ENCODE measurements at regions not wholly inside any gene's neighbourhood (a gene's known extent, or its start where the extent isn't known, plus 50 kb on each side); places are given as distances from the start of the nearest gene placed in this dataset.

- H3K4me3 ChIP-seq = no peak overlapping the region
- DNase-seq (ENCODE audit: low spot score) = no peak
- TF ChIP-seq CTCF (IDR thresholded peaks at IDR 0.05) = no peak
- H3K27ac ChIP-seq = no peak overlapping the region
Measured at GRCh38 chr4:24330172-24330571, 254.2 kb downstream of the DHX15 start.

- DNase-seq (ENCODE audit: low spot score) = no peak
- H3K4me3 ChIP-seq = no peak overlapping the region
- TF ChIP-seq CTCF (IDR thresholded peaks at IDR 0.05) = no peak
- no peak overlapping the region for H3K27ac ChIP-seq
Measured at GRCh38 chr4:24328711-24329110, 255.6 kb downstream of the DHX15 start.

- no peak overlapping the region for H3K4me3 ChIP-seq
- no peak overlapping the region for H3K27ac ChIP-seq
- no peak for TF ChIP-seq CTCF (IDR thresholded peaks at IDR 0.05)
- no peak for DNase-seq (ENCODE audit: low spot score)
Measured at GRCh38 chr4:24328310-24328709, 256.0 kb downstream of the DHX15 start.

- Histone ChIP-seq H3K27ac (no peak overlapping the region), H3K4me3 (no peak overlapping the region)
- DNase-seq (ENCODE audit: low spot score) = no peak
- no peak for TF ChIP-seq CTCF (IDR thresholded peaks at IDR 0.05)
Measured at GRCh38 chr4:24322995-24323394, 261.4 kb downstream of the DHX15 start.

GRCh38 chr4:24322511-24322910, 261.8 kb downstream of the DHX15 start:
- DNase-seq (ENCODE audit: low spot score) = no peak
- no peak for TF ChIP-seq CTCF (IDR thresholded peaks at IDR 0.05)

GRCh38 chr4:24321616-24322015, 262.7 kb downstream of the DHX15 start:
- TF ChIP-seq CTCF (IDR thresholded peaks at IDR 0.05) = no peak
- H3K4me3 ChIP-seq = no peak overlapping the region
- DNase-seq (ENCODE audit: low spot score) = no peak
- H3K27ac ChIP-seq = no peak overlapping the region

More at GRCh38 chr4:24322511-24322910, 261.8 kb downstream of the DHX15 start:
- Histone ChIP-seq H3K4me3 (no peak overlapping the region), H3K27ac (no peak overlapping the region)

GRCh38 chr4:24321131-24321530, 263.2 kb downstream of the DHX15 start:
- DNase-seq (ENCODE audit: low spot score) = no peak

More at GRCh38 chr4:24321131-24321530, 263.2 kb downstream of the DHX15 start:
- Histone ChIP-seq H3K27ac (no peak overlapping the region), H3K4me3 (no peak overlapping the region)
- no peak for TF ChIP-seq CTCF (IDR thresholded peaks at IDR 0.05)
